Karpas-422 (cell line): ENCODE measurements at regions not wholly inside any gene's neighbourhood (a gene's known extent, or its start where the extent isn't known, plus 50 kb on each side); places are given as distances from the start of the nearest gene placed in this dataset.

ENCODE experiments used
- DNase-seq: peaks from one replicate; pipeline ENCODE4 v3.0.0-alpha.2; 2015
- H2AFZ ChIP-seq: fragments of 200-600 bp; sonication (generic); 2 replicates; pipeline ENCODE4 v1.6.1; 2014; ENCODE audit warnings: antibody characterized with exemption, low read length, mixed read lengths
- H3K27ac ChIP-seq: fragments of 200-600 bp; sonication (generic); 2 replicates; pipeline ENCODE4 v1.5.1; 2014; ENCODE audit warnings: mild to moderate bottlenecking, low read length, moderate library complexity
- H3K27me3 ChIP-seq: fragments of 200-600 bp; sonication (generic); 2 replicates; pipeline ENCODE4 v1.6.1; 2014; ENCODE audit warnings: low read length, mixed read lengths
- H3K36me3 ChIP-seq: fragments of 200-600 bp; sonication (generic); 2 replicates; pipeline ENCODE4 v1.6.1; 2014; ENCODE audit warnings: low read length, mixed read lengths; ENCODE audit not compliant: insufficient read depth
- H3K4me1 ChIP-seq: fragments of 200-600 bp; sonication (generic); 2 replicates; pipeline ENCODE4 v1.6.1; 2014; ENCODE audit warnings: mild to moderate bottlenecking, low read length, mixed read lengths
- H3K4me2 ChIP-seq: fragments of 200-600 bp; sonication (generic); 2 replicates; pipeline ENCODE4 v1.6.1; 2014; ENCODE audit warnings: low read length, low read depth, mild to moderate bottlenecking; ENCODE audit not compliant: poor library complexity, severe bottlenecking
- H3K4me3 ChIP-seq: fragments of 200-600 bp; sonication (generic); 2 replicates; pipeline ENCODE4 v1.5.1; 2014; ENCODE audit warnings: mild to moderate bottlenecking, antibody characterized with exemption, low read length, mixed read lengths
- H3K79me2 ChIP-seq: fragments of 200-600 bp; sonication (generic); 2 replicates; pipeline ENCODE4 v1.6.1; 2014; ENCODE audit warnings: mild to moderate bottlenecking, low read length, mixed read lengths
- H3K9ac ChIP-seq: fragments of 200-600 bp; sonication (generic); 2 replicates; pipeline ENCODE4 v1.6.0; 2014; ENCODE audit warnings: low read length
- H3K9me2 ChIP-seq: fragments of 200-600 bp; sonication (generic), shearing (Covaris generic); replicated peaks from 2 replicates; pipeline ENCODE4 v1.6.0; 2014; ENCODE audit warnings: mild to moderate bottlenecking, low read length, moderate library complexity; ENCODE audit not compliant: insufficient read depth
- H3K9me3 ChIP-seq: fragments of 300-700, 200-600 bp; sonication (generic); 2 replicates; pipeline ENCODE4 v1.6.1; 2014; ENCODE audit warnings: low read length, mixed read lengths
- H4K20me1 ChIP-seq: fragments of 200-600 bp; sonication (generic); 2 replicates; pipeline ENCODE4 v1.6.1; 2014; ENCODE audit warnings: mild to moderate bottlenecking, antibody characterized with exemption, low read length, low read depth; ENCODE audit not compliant: insufficient read depth

GRCh38 chr18:22346401-22346952 is 71.2 kb downstream of the CTAGE1 start:
- Histone ChIP-seq H3K4me2 (no peak overlapping the region), H2AFZ (no peak overlapping the region)

GRCh38 chr18:22345718-22346117 is 72.0 kb downstream of the CTAGE1 start:
- DNase-seq, result no peak
- no peaks in the 10 kb centered on the region for H4K20me1 ChIP-seq
- H2AFZ ChIP-seq, result no peak overlapping the region
- no peaks in the 10 kb centered on the region for H3K9me2 ChIP-seq
- no peaks in the 10 kb centered on the region for H3K27me3 ChIP-seq
- no peaks in the 10 kb centered on the region for H3K9me3 ChIP-seq
- no peak overlapping the region for H3K4me2 ChIP-seq
- H3K4me3 ChIP-seq, result no peak overlapping the region
- no peak overlapping the region for H3K27ac ChIP-seq
- no peak overlapping the region for H3K9ac ChIP-seq
- H3K4me1 ChIP-seq, result no peaks in the 10 kb centered on the region
- no peaks in the 10 kb centered on the region for H3K36me3 ChIP-seq
- no peaks in the 10 kb centered on the region for H3K79me2 ChIP-seq

More at GRCh38 chr18:22346401-22346952, 71.2 kb downstream of the CTAGE1 start:
- Histone ChIP-seq H3K9ac (no peak overlapping the region), H3K27ac (no peak overlapping the region), H3K9me2 (no peaks in the 10 kb centered on the region), H3K27me3 (no peaks in the 10 kb centered on the region), H3K9me3 (no peaks in the 10 kb centered on the region), H3K79me2 (no peaks in the 10 kb centered on the region), H3K36me3 (no peaks in the 10 kb centered on the region), H3K4me3 (no peak overlapping the region), H4K20me1 (no peaks in the 10 kb centered on the region), H3K4me1 (no peaks in the 10 kb centered on the region)
- DNase-seq, result no peak

GRCh38 chr18:22344908-22345670 is 72.6 kb downstream of the CTAGE1 start:
- no peaks in the 10 kb centered on the region for H3K27me3 ChIP-seq
- no peaks in the 10 kb centered on the region for H3K4me1 ChIP-seq
- DNase-seq, result no peak
- H3K9me2 ChIP-seq, result no peaks in the 10 kb centered on the region
- no peaks in the 10 kb centered on the region for H3K9me3 ChIP-seq
- H3K4me2 ChIP-seq, result no peak overlapping the region
- no peak overlapping the region for H3K9ac ChIP-seq
- H2AFZ ChIP-seq, result no peak overlapping the region
- H3K36me3 ChIP-seq, result no peaks in the 10 kb centered on the region
- H3K79me2 ChIP-seq, result no peaks in the 10 kb centered on the region
- no peaks in the 10 kb centered on the region for H4K20me1 ChIP-seq
- H3K27ac ChIP-seq, result no peak overlapping the region
- no peak overlapping the region for H3K4me3 ChIP-seq

GRCh38 chr18:22344445-22344844 is 73.3 kb downstream of the CTAGE1 start:
- no peak overlapping the region for H3K27ac ChIP-seq
- DNase-seq, result no peak
- H3K36me3 ChIP-seq, result no peaks in the 10 kb centered on the region
- no peaks in the 10 kb centered on the region for H3K27me3 ChIP-seq
- no peak overlapping the region for H3K4me2 ChIP-seq
- H3K4me3 ChIP-seq, result no peak overlapping the region
- H3K9me3 ChIP-seq, result no peaks in the 10 kb centered on the region
- H3K4me1 ChIP-seq, result no peaks in the 10 kb centered on the region
- H3K79me2 ChIP-seq, result no peaks in the 10 kb centered on the region
- no peak overlapping the region for H3K9ac ChIP-seq
- H3K9me2 ChIP-seq, result no peaks in the 10 kb centered on the region
- no peaks in the 10 kb centered on the region for H4K20me1 ChIP-seq
- H2AFZ ChIP-seq, result no peak overlapping the region

GRCh38 chr18:22343613-22344012 is 74.1 kb downstream of the CTAGE1 start:
- Histone ChIP-seq H3K9ac (no peak overlapping the region), H3K27ac (no peak overlapping the region)

GRCh38 chr18:22342625-22343024 is 75.1 kb downstream of the CTAGE1 start:
- H4K20me1 ChIP-seq, result 0 out of 2 replicates have a peak, but pooled peaks cover 3% of the 10 kb centered on the region
- no peak overlapping the region for H2AFZ ChIP-seq
- no peaks in the 10 kb centered on the region for H3K27me3 ChIP-seq
- DNase-seq, result no peak
- no peak overlapping the region for H3K4me3 ChIP-seq
- H3K36me3 ChIP-seq, result no peaks in the 10 kb centered on the region
- no peak overlapping the region for H3K4me2 ChIP-seq
- no peaks in the 10 kb centered on the region for H3K4me1 ChIP-seq
- no peak overlapping the region for H3K27ac ChIP-seq
- H3K9me2 ChIP-seq, result no peaks in the 10 kb centered on the region
- H3K9ac ChIP-seq, result no peak overlapping the region
- H3K9me3 ChIP-seq, result no peaks in the 10 kb centered on the region
- no peaks in the 10 kb centered on the region for H3K79me2 ChIP-seq

More at GRCh38 chr18:22343613-22344012, 74.1 kb downstream of the CTAGE1 start:
- H3K4me3 ChIP-seq, result no peak overlapping the region
- H3K9me2 ChIP-seq, result no peaks in the 10 kb centered on the region
- no peaks in the 10 kb centered on the region for H3K4me1 ChIP-seq
- DNase-seq, result no peak
- H3K27me3 ChIP-seq, result no peaks in the 10 kb centered on the region
- no peak overlapping the region for H3K4me2 ChIP-seq
- no peaks in the 10 kb centered on the region for H3K79me2 ChIP-seq
- no peaks in the 10 kb centered on the region for H3K9me3 ChIP-seq
- no peaks in the 10 kb centered on the region for H3K36me3 ChIP-seq
- H2AFZ ChIP-seq, result no peak overlapping the region
- H4K20me1 ChIP-seq, result 0 out of 2 replicates have a peak, but pooled peaks cover 3% of the 10 kb centered on the region

GRCh38 chr18:22340331-22340730 is 77.4 kb downstream of the CTAGE1 start:
- H3K4me1 ChIP-seq, result no peaks in the 10 kb centered on the region

GRCh38 chr18:22339913-22340312 is 77.8 kb downstream of the CTAGE1 start:
- Histone ChIP-seq H3K4me1 (no peaks in the 10 kb centered on the region), H3K4me3 (no peak overlapping the region), H3K9me3 (no peaks in the 10 kb centered on the region), H3K27me3 (no peaks in the 10 kb centered on the region), H4K20me1 (0 out of 2 replicates have a peak, but pooled peaks cover 3% of the 10 kb centered on the region), H2AFZ (no peak overlapping the region), H3K9ac (no peak overlapping the region), H3K4me2 (no peak overlapping the region), H3K79me2 (no peaks in the 10 kb centered on the region), H3K36me3 (no peaks in the 10 kb centered on the region), H3K27ac (no peak overlapping the region), H3K9me2 (no peaks in the 10 kb centered on the region)
- DNase-seq, result no peak

More at GRCh38 chr18:22340331-22340730, 77.4 kb downstream of the CTAGE1 start:
- Histone ChIP-seq H3K27ac (no peak overlapping the region), H3K4me3 (no peak overlapping the region), H3K79me2 (no peaks in the 10 kb centered on the region), H3K9ac (no peak overlapping the region), H3K9me2 (no peaks in the 10 kb centered on the region), H3K4me2 (no peak overlapping the region), H3K27me3 (no peaks in the 10 kb centered on the region), H3K9me3 (no peaks in the 10 kb centered on the region), H4K20me1 (0 out of 2 replicates have a peak, but pooled peaks cover 3% of the 10 kb centered on the region), H3K36me3 (no peaks in the 10 kb centered on the region), H2AFZ (no peak overlapping the region)
- no peak for DNase-seq
